HG02759 (cell line): ENCODE measurements at regions not wholly inside any gene's neighbourhood (a gene's known extent, or its start where the extent isn't known, plus 50 kb on each side); places are given as distances from the start of the nearest gene placed in this dataset.

Experiments
- ATAC-seq: cut with Tn5 transposase; IDR thresholded peaks from one replicate; pipeline ENCODE4 v1.9.1; 2021; ENCODE audit warnings: mild to moderate bottlenecking, moderate library complexity; ENCODE audit not compliant: unreplicated experiment

DNA sequence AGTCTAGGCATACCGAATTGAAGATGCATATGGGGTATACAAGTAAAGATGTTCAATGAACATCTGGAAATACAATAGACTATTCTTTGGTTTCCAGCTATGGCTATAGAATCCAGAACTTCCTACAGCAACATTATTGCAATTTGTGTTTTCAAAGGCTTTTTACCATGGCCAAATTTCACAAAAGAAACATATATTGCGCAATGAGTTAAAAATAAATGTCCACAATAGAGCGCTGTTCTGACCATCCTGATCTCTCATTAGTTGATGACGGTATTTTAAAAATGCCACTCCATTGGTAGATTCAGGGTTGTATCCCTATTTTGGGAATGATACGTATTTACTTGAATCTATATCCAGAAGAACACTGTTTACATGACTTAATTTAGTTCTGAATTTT lies 139.2 kb downstream of the LINC00632 start:
- ATAC-seq = no peak

DNA sequence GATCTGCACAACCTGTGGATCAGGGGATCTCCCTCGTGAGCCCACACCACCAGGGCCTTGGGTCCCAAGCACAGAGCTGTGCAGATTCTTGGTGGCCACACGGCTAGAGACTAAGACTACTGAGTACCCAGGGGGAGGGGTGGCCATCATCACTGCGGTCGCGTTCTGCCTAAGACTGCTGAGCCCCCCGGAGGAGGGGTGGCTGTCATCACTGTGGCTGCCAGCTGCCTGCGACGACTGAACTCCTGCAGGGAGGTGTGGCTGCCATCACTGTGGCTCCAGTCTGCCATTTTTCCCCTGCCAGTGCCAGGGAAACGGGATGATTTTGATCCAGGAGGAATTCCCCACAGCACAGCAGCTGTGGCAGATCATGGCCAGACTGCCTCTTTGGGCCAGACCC lies 141.7 kb upstream of the SPANXB1 start:
- ATAC-seq = no peak

DNA sequence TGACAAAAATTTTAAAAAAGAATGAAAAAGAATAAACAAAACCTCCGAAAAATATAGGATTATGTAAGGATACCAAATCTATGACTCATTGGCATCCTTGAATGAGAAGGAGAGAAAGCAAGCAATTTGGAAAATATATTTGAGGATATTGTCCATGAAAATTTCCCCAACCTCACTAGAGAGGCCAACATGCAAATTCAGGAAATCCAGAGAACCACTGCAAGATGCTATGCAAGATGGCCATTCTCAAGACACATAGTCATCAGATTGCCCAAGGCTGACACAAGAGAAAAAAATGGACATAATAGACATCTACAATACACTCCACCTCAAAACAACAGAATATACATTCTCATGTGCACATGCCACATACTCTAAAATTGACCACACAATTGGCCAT lies 135.9 kb upstream of the SPANXB1 start:
- no peak for ATAC-seq

DNA sequence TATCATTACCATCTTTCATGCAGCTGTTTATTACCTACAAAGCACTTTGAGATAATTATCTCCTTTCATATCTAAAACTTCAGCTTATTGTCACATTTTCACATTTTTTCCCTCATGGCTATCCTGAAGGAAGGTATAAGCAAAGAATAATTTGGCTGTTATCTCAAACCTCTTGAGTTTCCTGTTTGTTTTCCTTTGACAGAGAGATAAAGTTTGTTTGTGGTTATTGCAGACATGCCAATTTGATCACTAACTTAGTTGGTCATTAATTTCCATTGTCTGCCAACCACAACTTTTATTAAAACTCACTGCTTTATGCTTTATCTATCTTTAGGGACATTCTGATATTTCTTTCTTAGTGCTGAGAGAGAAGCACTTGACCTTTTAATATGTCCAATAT lies 89.8 kb upstream of the SPANXB1 start:
- ATAC-seq = no peak

DNA sequence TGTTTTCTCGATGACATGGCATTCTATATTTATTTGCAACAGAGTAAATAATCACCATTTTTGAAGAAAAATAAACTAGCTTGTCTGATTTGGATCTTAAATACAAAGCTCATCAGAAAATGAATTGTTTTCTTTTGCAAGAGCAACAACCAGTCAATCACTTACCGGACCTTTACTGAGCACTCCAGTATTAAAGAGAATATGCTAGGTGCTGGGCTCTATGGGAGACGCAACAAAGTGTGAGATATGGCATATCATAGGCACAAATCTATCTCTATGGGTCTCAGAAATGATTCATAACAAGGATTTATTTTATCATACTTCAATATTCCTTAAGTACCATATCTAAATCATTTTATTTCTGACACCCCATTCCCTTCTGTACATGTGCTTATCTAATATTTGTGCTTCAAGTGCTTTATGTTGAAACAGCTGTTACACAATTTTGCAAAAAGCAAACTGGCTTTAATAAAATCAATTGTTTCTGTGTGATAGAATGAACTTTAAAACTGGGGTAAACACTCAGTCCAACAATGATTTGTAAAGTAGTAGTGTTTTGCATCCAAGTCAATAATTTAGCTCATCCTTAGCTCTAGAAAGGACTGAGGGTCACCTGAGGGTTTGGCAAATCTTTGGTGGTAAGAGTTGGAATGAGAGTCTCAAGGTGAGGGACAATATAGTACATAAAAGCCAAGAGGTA lies 88.4 kb upstream of the SPANXB1 start:
- no peak for ATAC-seq

DNA sequence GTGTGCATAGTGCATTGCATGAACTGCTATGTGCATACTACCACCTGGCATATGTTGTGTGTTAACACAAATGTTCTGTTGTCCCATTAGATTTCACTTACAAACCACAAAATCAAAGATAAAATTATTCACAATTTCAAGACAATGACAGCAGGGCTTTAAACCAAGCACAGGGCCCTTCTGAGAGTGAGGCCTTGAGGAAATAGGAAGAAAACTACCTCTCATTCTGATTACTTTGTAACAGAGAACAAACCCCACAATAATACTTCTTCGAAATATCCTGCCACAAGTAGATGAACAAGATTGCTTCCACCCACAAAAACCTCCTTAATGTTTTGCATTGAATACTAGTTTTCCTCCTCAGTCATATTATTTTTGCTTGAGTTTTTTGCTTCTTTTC lies 85.5 kb upstream of the SPANXB1 start:
- no peak for ATAC-seq

DNA sequence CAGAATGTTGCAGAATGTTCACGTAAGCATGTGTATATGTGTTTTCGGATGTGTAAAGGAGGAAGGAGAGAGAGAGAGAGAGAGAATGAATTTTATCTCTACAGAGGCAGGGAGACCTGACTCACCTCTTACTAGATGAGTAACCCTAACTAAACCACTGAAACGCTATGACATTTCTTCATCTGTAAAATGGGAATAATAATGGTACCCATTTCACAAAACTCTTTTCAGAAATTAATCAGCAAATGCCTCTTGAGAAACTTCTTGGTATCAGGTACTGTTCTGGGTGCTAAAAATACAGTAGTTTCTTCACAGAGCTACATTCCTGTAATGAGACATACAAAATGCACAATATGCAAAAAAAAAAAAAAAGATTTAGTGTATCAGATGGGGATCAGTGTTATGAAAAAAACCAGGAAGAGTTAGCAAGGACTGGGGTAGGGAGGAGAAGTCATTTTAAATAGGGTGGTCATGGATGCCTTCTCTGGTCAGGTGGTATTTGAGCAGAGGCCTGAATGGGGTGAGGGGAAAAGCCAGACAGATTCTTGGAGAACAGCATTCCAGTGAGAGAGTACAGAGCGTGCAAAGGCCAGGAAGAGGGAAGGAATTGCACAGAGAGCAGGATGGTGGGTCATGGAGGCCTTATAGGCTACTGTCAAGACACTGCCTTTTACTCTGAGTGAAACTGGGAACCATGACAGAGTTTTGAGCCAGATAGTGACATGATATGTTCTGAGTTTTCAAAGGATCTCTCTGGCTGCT lies 84.9 kb upstream of the SPANXB1 start:
- peak; percentile 45 for ATAC-seq

DNA sequence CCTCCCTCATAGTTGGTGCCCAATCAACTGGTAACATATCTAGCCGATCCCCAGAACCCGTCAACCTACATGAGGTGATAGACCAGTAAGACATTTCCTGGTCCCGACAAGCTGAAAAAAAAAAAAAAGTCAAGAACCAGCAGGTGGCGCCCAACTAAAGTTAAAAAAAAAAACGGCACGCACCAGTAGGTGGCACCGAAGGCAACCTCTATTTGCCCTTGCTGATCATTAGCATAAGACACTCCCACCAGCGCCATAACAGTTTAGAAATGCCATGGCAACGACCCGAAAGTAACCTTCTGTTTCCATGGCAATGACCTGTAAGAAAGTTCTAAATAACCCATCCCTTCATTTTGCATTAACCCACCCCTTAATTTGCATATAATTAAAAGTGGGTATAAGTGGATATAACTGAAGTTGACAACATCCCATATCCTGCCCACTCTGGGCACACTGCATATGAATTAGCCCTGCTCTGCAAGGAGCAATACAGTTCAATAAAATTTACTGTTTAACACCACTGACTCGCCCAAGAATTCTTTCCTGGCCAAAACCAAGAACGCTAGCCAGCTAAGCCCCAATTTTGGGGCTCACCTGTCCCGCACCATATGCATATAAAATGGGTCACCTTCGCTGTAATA lies 83.9 kb upstream of the SPANXB1 start:
- peak; percentile 88 for ATAC-seq

DNA sequence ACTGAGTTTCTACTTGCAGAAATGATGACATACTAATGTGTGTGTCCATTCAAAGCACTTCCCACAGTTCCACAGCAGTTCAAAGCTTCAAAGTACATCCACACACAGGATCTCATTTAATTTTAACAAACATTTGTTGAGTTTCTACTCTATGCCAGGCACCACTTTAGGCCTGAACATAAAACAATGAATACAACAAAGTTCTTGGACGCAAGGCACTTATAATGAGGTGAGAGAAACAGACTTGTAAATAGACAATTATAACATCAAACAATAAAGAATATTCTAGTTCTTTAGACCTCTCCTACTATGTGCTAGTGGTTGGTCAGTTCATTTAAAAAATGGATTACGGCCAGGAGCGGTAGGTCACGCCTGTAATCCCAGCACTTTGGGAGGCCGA lies 82.0 kb upstream of the SPANXB1 start:
- no peak for ATAC-seq

DNA sequence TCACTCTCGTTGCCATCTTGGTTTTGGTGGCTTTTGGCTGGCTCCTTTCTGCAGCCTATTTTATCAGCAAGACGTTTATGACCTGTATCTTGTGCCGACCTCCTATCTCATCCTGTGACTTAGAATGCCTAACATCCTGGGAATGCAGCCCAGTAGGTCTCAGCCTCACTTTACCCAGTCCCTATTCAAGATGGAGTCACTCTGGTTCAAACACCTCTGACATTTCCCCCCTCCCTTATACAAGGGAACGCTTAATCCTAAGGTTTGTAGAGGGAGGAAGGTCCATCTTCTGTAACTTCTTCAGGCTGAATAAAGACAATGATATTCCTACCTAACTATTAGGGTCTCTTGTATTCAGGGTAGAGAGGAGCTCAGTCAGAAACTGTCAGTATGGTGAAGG lies 79.3 kb upstream of the SPANXB1 start:
- no peak for ATAC-seq

DNA sequence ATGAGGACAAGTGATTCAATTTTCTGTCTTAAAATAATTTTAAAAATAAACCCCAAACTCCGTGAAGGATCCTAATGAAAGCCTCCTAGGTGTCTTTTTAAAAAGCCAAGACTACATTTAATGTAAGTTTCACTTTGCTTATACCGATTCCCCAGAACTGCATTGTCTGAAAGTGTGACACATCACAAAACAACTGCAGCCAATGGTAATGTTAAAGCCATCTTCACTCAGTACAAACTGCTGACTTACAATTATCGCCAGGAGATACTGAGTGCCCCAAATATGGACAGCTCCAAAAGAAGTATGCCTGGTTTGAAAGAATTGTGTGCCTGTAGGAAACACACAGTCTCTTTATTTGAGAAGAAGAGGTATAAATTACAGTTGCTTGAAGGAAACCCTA lies 73.7 kb upstream of the SPANXB1 start:
- ATAC-seq = no peak

DNA sequence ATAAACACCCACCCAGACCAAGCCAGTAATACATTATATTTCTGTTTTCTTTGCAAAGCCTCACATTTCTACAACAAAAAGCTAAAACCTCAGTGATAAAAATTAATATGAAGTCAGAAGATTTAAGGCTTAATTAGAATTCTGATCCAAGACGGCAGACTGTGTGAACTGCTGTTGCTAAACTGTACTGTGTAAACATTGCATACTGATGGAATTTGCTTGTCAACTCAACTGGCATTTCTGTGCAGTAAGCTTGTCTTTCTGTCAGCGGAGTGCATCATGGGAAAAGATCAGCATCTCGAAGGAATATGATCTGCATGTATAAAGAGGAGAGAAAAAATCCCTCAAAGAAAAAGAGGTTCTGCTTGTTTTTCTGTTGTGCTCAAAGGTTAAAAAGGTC lies 69.4 kb upstream of the SPANXB1 start:
- no peak for ATAC-seq

DNA sequence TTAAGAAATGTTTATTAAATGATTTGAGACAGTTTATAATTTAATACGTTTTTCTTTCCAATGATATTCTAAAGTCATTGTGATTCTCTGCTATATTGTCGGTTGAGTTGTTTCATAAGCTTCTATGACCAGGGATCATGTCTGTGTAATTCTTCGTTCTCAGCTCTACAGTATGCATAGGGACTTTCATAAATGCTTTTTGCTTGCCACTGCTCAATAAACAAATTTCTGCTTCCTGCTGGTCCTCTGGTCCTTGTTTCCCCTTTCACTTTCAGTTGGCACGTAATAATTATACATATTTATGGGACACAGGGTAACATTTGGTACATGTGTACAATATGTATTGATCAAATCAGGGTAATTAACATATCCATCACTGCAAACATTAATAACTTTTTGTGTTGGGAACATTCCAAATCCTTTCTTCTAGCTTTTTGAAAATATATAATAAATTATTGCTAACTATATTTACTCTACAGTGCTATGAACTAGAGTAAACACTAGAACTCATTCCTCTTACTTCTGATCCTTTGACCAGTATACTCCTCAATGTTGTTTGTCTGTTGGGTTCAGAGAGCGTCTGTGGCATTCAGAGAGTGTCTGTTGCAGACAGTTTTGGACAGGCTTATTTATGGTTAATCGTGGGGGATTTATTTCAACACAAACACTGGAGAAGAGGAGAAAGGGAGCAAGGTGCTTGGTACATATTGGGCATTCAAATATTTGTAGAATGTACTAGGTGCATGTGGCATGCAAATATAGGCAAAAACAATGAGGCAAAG lies 68.3 kb upstream of the SPANXB1 start:
- ATAC-seq = no peak

DNA sequence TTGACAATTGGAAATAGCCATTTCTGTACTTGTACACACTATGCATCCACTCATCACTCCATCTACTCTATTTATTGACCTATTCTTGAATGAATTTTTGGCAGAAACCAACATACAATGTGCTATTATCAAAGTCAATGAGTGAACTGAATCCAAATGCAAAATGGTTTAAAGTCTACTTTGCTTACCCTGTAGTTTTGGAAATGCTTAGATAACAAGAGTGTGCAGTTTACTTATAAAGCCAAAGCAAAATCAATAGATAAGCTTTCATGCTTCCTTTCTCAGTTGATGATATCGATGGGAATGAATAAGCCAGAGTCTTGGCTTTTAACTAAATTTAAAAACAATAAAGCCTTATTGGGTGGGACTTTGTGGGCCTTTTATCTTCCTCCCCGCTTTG lies 58.9 kb upstream of the SPANXB1 start:
- no peak for ATAC-seq

DNA sequence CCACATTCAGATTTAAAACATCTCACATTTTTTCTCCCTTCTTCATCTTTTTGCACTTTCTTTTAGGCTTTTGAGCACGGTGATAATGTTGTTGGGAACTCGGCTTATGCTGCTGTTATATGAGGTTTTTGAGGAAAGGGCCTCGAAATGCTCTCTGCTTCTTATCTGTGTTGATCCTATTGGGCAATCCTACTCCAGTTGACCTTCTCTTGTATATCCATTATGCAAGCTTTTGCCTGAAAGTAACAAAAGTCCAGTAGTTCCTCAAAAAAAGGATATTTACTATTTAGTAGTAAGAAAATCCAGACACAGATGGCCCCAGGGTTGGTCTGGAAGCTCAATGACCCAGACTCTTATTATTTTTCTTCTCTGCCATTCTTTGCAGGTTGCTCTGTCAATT lies 57.7 kb upstream of the SPANXB1 start:
- ATAC-seq = no peak

DNA sequence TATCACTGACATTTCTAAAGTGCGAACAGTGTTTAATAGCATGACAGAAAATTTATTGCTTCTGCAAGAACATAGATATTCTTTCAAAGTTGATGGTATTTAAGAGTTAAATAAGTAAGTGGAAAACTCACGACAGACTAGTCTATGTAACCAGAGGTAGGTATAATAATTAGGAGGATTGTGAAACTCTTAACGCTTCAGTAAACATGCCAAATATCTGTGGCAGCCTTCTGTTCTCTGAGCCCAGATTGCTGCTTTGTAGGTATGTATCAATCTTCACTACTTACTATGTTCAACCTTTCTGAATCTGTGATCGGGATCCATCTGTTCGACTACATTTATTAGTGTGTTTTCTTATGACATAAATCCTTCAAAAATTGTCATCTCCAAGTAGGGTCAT lies 53.6 kb upstream of the SPANXB1 start:
- ATAC-seq = no peak

DNA sequence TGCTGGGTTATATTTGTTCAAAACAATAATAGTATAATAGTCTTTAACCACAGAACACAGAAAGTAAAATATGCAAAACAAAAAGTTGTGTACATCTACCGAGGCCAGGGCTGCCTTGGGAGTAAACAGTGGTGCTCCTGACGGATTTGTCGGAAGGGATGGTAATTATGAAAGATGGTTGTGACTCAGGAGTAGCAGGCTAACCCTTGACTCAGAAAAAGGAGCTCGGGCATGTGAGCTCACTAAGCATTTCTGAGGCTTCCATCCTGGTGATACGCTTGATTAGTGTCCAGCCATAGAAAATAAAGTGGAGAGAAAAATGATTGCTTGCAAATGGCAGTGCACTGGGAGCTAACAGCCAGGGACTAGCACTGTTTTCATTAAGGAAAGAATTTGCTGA lies 53.2 kb upstream of the SPANXB1 start:
- no peak for ATAC-seq
